HG03039 (cell line): ENCODE measurements at regions not wholly inside any gene's neighbourhood (a gene's known extent, or its start where the extent isn't known, plus 50 kb on each side); places are given as distances from the start of the nearest gene placed in this dataset.

Experiments
- ATAC-seq: cut with Tn5 transposase; IDR thresholded peaks from one replicate; pipeline ENCODE4 v1.9.1; 2021; ENCODE audit warnings: mild to moderate bottlenecking, moderate library complexity; ENCODE audit not compliant: unreplicated experiment

DNA sequence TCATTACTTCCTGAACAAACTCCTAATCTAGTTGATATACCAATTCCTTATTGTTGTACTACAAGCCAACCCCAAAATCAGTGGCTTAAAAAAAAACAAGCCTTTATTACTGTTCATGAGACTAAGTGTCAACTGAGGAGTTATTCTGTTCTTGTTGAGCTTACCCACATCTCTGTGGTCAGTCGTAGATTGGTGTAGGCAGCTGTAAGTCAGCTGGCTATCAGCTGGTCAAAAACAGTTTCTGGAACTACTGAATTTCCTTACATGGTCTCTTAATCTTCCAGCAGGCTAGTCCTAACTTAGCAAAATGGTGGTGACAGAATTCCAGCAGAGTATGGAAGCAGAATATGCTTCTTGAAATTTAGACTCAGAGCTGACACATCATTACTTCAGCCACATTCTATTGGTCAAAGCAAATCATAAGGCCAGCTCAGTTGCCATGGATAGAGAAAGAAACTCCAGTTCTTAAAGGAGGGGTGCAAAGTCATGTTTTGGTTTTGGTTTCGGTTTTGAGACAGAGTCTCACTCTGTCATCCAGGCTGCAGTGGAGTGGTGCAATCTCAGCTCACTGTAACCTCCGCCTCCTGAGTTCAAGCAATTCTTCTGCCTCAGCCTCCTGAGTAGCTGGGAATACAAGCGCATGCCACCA is 386.1 kb upstream of the MPDZ start:
- no peak for ATAC-seq

DNA sequence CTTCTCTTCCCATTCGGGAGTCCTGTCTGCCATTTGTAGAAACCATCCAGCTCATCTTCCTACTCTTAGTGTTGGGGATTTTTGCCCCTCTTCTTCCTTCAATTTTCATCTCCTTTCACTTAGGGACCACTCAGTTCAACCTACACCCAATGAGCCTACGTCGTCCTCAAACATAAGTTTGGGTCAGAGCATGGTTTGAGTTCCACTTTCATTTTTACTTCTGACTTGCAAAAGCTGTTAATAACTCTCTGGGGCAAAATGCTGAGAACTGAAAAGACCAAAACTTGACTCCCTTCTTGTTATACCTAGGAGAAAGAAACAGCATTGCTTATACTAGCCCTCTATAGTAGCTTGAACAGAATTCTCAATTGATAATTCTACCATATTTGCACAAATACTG is 381.5 kb upstream of the MPDZ start:
- no peak for ATAC-seq

DNA sequence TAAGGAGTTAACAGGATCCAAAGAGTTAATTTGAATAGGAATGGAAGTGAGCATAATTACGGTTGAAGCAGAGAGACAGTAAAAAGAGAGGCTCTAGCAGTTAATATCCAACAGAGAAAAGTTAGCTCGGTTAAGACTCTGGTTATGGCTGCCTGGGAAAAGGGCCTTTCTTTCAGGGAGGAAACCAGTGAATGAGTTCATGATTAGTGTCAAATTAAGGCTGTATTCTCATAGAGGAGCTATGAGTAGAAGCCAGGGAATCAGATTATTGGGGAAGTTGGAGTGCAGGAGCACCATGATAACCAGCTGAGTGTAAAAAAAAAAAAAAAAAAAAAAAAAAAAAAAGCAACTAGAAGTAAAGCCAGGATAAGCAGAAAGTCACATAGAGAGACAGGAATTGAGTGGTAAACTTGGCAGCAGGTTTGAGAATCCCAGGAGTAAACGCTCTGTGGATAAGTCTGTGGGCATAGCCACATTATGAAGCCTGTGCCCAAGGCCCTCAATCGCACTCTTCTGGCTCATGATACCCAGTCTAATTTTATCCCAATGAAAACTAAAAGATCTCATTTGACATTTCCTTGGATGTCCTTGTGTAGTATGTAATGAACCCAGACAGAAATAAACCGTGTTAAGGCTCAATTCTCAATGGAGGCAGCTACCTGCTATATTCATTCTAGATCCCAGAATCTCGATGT is 372.6 kb upstream of the MPDZ start:
- no peak for ATAC-seq

DNA sequence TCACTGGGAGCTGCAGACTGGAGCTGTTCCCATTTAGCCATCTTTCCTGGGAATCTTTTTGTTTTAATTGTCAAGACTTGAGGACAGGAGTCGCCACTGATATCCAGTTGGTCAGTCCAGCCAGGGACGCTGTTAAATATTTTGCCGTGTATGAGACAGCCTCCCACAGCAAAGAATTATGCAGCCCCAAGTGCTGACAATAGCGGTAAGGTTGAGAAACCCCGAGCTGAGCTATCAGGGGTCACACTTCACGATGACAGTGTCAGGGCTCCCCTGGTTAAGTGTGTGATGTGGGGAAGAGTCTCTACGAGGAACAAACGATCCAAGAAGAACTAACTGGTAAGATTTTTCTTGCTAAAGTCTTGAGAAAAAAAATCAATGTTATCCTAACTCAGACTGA is 372.0 kb upstream of the MPDZ start:
- no peak for ATAC-seq

DNA sequence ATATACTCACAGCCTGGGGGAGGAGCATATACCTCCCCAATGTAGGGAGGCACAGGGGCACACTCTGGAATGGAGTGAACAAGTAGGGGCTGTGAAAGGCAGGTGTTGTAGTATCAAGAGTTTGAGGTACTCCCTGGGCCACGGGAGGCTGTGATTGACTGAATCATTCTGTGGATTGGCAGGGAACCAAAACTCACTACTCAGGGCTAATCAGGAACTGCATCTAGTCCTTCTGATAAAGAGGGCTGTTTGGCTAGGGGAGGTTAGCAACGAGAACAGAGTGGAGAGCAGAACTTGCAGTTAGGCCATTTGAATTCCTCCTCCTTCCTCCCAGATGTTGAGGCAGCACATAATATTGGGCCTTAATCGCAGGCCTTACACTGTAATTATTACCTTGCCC is 369.2 kb upstream of the MPDZ start:
- ATAC-seq = no peak

DNA sequence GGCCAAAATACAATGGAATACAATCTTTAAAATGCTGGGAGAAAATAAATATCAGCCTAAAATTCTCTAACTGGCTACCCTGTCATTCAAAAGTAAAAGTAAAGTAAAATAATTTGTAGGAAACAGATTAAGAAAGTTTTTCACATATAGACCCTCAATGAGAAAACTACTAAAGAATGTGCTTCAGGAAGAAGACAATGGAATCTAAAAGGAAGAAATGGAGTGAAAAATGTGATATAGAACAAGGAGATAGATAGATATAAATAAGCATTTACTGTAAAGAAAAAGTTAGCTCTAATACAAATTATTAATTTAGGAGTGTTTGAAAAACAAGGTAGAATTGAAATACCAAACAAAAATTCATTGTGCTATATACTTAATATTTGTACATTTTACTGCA is 368.6 kb upstream of the MPDZ start:
- ATAC-seq = no peak

DNA sequence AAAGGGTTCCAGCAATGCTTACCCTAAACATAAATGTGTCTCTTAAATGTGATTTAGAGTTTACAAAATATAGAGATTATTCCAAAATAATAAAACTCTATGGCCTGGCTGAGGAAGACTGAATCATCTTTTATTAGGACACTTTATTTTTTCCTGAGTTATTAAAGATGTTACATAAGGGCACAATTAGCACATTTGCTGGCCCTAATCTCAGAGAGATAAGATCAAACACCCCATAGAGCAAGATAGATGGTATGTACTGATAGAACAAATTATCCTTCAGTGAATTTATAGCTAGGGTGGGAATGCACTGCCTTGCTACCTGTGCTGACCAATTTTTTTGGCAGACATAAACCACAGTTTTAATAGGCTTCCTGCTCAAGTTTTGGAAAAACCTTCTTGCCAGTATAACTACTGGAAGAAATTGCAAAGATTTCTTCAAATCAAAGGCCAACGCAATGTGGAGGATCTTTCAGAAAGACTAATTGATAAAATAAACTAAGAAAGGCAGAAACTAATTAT is 367.1 kb upstream of the MPDZ start:
- no peak for ATAC-seq

DNA sequence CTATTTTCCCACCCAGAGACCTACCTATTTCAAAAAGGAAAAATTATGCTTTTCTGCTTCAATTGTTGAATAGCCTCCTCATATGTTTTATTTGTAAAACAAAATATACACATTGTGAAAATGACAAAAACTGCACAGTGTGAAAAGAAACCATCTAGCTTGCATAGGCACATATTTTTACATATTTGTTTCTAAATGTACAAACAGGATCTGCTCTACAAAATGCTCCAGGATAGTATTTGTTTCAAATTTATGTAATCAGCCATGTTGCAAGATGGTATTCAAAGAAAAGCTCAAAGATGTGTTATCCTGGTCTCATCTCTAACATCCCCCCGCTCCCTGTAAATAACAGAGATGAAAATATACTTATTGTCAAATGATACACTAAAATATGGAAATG is 366.1 kb upstream of the MPDZ start:
- ATAC-seq = no peak

DNA sequence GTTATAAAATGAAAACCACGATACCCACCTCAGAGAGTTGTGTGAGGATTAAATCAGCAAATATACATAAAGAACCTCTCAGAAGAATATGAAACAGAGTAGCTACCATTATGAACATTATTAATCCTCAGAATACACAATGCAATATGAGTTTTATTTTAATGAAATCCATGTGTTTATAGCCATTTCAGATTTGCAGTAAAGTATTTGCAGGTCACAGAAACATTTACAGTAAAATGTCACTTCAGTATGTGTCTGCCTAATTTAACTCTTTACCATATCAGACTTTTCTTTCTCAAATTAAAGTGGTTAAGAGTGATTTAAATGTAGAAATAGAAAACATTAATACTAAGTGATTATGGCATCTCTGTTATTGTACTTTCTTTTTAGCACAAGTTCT is 365.2 kb upstream of the MPDZ start:
- no peak for ATAC-seq

DNA sequence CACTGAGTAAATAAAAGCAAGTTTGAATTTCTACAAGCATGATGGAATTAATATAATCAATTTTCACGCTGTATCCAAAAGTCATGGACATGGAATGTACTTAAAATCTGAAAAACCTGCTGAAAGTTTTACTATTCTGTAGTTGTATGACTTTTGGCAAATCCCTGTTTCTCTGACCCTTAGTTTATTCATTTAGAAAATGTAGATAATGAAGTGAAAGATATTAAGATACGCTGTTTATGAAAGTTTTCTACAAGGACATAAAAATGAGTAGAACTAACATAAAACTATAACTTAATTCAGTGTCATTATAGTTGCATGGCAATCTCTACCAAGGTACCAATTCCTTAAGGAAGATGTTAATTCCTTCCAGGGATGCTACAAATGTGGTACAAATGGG is 363.2 kb upstream of the MPDZ start:
- ATAC-seq = no peak

DNA sequence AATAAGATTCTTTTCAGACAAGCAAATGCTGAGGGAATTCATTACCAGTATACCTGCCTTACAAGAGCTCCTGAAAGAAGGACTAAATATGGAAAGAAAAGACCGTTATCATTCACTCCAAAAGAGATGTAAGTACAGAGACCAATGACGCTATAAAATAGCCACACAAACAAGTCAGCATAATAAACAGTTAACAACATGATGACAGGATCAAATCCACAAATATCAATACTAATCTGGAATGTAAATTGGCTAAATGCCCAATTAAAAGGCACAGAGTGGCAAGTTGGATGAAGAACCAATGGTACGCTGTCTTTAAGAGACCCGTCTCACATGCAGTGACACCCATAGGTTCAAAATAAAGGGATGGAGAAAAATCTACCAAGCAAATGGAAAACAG is 349.6 kb upstream of the MPDZ start:
- ATAC-seq = no peak

DNA sequence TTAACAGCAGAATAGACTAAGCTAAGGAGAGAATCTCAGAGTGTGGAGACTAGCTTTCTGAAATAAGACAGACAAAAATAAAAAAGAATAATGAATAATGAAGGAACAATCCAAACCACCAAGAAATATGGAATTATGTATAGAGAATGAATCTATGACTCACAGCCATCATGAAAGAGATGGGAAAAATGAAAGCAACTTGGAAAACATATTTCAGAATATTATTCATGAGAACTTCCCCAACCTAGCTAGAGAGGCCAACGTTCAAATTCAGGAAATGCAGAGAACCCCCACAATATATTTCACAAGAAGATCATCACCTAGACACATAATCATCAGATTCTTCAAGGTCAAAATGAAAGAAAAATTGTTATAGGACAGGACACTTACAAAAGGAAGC is 349.0 kb upstream of the MPDZ start:
- no peak for ATAC-seq

DNA sequence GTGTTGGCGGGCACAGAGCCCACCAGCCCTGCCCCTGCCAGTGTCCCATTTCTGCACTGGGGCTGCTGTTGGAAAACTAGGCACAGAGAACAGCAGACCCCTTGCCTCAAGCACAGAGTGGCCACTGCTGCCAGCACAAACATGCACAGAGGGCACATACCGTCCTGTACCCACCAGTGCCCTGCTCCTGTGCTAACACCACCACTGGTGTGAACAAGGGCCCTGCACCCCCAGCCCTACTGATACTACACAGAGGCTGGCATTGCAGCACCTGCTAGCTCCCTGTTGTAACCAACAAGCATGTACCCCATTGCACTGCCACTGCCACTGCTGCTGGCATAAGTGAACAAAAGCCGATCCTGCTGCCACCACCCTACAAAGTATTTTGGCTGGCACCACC is 348.0 kb upstream of the MPDZ start:
- no peak for ATAC-seq

DNA sequence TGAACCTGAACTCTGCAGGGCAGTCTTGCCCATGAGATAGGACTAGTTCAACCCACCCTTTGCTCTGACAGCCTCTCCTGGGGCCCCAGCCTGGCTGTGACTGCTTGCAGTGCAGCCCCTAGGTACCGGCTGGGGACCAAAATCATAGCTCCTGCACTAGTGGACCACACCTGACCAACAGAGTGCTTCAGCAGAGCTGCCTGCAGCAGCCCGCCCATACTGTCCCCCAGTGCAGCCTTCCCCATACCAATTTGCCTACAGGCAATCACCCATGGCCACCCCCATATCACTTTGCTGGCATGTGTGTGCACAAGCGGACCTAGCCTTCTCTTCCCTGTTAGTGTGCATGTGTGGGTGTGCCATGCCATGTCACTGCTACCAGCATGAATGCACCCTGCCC is 347.6 kb upstream of the MPDZ start:
- no peak for ATAC-seq

DNA sequence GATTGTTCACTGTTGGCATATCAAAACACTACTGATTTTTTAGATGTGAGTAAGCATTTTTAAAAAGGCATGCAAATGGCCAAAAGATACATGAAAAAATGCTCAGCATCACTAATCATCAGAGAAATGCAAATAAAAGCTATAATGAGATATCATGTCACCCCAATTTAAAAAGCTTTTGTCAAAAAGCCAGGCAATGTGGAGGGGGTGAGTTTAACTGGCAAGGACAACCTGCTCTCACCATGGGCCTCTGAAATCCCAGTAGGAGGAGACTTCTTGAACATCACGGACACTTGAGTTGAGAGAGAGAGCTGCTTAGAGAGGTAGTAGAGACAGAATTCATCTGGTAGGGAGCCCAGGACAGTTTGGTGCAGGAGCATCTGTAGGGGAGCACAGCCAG is 347.1 kb upstream of the MPDZ start:
- no peak for ATAC-seq

DNA sequence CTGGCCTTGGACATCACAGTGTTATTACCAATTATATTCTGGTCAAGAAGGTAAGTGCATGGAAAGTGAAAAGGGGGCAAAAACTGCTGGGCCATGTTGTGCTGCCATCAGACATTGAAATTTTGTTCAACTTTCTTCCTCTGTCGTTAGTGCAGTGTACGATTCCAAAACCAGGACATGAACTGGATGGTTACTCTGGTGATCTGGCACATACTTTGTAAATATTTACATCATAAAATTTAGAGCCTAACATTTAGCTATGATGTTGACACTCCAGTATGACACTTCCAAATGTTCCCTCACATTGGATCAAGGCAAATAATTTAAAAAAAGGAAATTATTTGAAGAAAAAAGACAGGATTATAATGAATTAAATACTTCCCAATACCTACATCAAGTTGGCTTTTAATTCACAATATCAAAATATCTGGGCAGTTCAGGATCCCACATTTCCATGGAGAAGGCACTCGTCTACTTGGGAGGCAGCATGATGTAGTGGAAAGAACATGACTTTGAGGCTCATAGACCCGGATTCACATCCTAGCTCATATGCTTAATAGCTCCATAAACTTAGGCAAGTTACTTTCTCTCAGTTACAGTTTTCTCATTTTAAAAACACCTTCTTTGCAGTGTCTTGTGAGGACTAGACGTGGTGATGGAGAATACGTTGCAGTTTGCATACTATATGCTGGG is 342.5 kb upstream of the MPDZ start:
- no peak for ATAC-seq

DNA sequence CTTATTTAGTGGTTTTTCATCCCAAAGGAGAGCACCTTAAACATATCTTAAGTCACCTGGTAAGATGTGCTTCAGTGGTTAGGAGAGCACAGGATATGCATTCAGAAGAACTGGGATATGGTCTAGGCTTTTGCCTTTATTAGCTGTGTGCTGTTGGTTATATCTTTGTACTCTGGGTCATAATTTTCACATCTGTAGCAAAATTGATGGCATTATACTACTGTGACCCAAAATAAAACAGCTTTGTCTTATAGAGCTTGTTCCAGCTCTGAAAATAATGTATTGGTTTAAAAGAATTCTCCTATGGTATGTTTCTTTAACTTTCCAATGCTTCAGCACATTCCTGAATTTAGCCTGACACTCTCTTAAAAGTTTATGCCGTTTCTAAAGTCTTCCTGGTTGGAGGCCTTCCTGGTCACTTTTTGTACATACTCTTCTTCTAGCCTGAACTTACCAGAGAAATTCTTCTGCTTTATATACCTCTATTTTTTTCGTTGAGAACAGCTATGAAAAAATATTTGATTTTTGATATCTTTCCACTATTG is 337.1 kb upstream of the MPDZ start:
- no peak for ATAC-seq

DNA sequence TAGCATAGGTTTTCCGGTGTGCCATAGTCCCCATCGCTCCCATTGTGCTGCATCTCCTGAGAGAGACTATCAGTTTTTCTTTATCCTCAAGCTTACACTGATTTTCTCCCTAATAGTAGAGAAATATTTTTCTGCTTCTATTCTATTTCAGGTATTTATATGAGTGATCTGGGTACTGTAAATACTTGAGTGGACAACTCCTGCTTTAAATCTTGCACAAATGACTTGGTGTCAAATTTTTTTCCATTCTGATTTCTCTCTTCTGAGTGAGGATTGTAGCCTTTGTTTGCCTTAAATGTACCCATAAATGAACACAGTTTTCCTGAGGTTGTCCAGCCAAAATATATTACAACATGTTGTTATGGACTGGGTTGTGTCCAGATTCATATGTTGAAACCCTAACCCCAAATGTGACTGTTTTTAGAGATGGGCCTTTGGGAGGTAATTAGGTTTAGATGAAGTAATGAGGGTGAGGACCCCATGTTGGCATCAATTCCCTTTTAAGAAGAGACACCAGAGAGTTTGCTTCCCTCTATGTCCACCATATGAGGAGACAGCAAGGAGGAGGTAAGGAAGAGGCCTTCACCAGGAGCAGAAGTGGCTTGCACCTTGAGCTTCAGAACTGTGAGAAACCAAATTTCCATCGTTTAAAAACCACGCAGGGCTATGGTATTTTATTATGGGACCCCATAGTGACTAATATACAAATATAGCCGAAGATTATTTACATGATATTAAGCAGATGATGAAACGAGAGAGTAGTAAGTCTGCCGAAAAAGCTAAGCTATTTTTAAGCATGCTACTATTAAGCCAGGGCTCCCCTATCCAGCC is 336.4 kb upstream of the MPDZ start:
- no peak for ATAC-seq

DNA sequence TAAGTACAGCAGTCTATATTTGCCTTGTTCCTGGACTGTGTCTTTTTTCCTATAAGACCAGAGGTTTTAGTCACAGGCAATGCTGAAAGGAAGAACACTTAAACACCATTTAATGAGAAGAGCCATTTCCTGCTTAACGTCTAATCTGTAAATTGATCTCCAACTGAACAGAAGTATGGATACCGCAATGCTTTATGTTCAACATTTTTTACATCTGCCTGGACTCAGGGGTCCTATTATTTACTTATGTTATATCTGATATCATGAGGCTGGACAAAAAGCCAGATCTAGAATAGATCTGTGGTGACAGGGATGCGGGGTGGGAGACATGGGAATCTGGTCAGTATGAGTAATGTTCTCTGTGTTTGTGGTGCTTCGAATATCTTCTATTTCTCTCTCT is 334.6 kb upstream of the MPDZ start:
- ATAC-seq = no peak

DNA sequence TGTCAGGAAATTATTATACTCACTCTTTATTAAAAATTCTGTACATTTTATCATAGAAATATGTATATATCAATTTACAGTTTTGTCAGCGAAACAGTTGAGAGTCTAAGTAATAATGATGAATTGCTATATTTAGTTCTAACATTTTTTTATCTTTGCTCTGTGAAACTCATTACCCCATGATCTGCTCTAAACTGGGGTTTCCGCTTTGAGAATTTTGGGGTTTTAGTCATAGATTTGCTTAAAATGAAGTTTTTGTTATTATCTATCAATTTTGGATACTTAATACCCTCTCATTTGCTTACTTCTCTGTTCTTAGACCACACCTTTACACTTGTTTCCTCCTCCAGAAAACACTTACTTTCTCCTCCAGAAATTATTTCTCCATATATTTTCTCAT is 333.8 kb upstream of the MPDZ start:
- no peak for ATAC-seq

DNA sequence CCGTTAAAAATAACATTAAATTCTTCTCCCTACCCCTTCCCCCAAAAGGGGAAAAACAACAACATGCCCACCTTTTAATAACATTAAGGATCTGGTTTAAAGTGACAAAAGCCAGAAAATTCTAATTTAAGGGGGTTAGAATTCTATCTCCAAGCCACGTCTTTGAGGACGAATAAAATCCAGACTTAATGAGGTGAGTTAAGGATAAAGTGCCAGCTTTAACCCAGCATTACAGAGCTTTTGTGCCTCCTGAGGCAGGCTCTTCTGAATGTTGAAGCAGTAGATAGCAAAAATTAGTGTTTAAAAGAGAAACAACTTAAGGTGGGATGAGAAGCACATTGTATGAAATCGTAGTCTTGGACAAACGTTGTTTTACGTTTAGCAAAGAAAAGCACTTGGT is 329.0 kb upstream of the MPDZ start:
- ATAC-seq = no peak
